ENCODE measurements at regions not wholly inside any gene's neighbourhood (a gene's known extent, or its start where the extent isn't known, plus 50 kb on each side); places are given as distances from the start of the nearest gene placed in this dataset.

DNA sequence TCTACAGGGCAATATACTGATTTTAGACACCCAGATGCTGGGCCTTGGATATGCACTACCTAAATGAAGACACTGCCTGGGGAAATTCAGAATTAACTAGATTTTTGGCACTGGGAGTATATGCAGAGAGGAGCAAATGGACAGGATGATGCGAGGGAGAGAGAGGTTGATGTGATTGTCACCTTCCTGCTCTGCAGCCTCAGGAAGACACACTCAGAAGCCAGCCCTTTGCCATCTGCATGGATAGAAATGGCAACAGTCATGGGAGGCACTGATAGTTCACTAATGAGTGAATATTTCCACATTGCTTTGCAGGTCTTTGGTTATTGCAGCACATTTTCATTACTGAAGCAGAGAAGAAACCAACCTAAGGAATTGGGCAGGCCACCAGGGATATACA, 397.2 kb upstream of the NFE2L3 start:
- TF ChIP-seq, protein P1, sequence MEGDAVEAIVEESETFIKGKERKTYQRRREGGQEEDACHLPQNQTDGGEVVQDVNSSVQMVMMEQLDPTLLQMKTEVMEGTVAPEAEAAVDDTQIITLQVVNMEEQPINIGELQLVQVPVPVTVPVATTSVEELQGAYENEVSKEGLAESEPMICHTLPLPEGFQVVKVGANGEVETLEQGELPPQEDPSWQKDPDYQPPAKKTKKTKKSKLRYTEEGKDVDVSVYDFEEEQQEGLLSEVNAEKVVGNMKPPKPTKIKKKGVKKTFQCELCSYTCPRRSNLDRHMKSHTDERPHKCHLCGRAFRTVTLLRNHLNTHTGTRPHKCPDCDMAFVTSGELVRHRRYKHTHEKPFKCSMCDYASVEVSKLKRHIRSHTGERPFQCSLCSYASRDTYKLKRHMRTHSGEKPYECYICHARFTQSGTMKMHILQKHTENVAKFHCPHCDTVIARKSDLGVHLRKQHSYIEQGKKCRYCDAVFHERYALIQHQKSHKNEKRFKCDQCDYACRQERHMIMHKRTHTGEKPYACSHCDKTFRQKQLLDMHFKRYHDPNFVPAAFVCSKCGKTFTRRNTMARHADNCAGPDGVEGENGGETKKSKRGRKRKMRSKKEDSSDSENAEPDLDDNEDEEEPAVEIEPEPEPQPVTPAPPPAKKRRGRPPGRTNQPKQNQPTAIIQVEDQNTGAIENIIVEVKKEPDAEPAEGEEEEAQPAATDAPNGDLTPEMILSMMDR (conservative IDR thresholded peaks at IDR 0.05; ENCODE audit: low read length) = no peak
- H3K4me3 ChIP-seq (ENCODE audit: low read length) = no peak overlapping the region
- no peak for DNase-seq (ENCODE audit: low read depth)

DNA sequence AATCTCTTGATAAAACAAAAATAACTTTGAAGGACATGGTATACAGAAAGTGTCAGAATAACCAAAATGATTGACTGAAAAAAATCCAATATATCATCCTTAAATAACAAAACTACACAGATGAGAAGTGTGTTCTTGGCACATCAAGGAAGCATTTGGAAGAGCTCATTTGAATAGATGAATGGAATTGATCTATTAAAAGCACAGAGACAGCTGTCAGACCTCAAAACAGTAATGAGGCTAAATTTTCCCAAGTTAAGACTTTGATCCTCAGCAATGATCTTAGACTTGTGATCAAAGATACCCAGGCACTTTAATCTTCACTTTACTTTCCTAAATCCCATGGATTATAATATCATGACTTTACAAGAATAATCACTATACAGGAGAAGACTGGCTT, 395.4 kb upstream of the NFE2L3 start:
- TF ChIP-seq, protein P1 (conservative IDR thresholded peaks at IDR 0.05; ENCODE audit: low read length) = no peak
- H3K4me3 ChIP-seq (ENCODE audit: low read length) = no peak overlapping the region
- DNase-seq (ENCODE audit: low read depth) = no peak

DNA sequence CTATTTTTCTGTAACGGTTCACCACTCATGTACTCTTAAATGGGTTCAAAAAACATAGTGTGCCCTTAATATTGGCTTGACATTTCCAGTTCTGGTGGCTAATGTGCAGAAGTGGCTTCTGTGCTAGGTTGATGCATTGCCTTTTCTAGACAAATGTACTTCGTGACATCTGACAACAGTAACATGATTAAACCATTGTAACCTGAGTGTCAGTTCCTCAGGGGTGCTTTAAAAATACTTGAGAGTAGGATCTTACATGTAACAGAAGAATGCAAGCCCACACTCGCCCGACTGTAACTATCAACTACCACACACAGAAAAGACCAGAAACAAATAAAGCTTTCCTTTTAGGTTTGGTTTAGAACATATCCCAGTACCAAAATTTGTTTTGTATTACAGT, 393.4 kb upstream of the NFE2L3 start:
- no peak overlapping the region for H3K4me3 ChIP-seq (ENCODE audit: low read length)
- TF ChIP-seq, protein P1 (conservative IDR thresholded peaks at IDR 0.05; ENCODE audit: low read length) = no peak
- DNase-seq (ENCODE audit: low read depth) = no peak

DNA sequence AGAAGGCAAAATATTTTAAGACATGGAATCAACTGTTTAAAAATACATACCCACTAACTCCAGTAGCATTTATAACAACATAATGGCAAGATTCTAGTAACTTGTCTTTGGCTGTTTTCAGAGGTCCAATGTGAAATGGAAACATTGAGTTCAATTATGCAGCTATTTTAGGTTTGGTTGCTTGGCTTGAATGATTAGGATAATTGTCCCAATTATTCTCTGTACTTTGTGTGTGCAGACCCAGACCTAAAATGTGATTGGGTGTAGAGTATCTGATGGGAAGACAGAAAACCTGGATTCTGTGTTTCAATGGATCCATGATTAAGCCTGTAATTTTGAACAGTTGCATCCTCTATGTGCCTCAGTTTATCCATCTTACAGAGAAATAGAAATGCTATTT, 392.7 kb upstream of the NFE2L3 start:
- TF ChIP-seq, protein P1 (conservative IDR thresholded peaks at IDR 0.05; ENCODE audit: low read length) = no peak
- no peak for DNase-seq (ENCODE audit: low read depth)
- no peak overlapping the region for H3K4me3 ChIP-seq (ENCODE audit: low read length)

- no peak overlapping the region for H3K4me3 ChIP-seq (ENCODE audit: low read length)
- no peak for DNase-seq (ENCODE audit: low read depth)
- TF ChIP-seq, protein P1 (conservative IDR thresholded peaks at IDR 0.05; ENCODE audit: low read length) = no peak
These were observed 392.2 kb upstream of the NFE2L3 start for GRCh38 chr7:25759748-25760147.

DNA sequence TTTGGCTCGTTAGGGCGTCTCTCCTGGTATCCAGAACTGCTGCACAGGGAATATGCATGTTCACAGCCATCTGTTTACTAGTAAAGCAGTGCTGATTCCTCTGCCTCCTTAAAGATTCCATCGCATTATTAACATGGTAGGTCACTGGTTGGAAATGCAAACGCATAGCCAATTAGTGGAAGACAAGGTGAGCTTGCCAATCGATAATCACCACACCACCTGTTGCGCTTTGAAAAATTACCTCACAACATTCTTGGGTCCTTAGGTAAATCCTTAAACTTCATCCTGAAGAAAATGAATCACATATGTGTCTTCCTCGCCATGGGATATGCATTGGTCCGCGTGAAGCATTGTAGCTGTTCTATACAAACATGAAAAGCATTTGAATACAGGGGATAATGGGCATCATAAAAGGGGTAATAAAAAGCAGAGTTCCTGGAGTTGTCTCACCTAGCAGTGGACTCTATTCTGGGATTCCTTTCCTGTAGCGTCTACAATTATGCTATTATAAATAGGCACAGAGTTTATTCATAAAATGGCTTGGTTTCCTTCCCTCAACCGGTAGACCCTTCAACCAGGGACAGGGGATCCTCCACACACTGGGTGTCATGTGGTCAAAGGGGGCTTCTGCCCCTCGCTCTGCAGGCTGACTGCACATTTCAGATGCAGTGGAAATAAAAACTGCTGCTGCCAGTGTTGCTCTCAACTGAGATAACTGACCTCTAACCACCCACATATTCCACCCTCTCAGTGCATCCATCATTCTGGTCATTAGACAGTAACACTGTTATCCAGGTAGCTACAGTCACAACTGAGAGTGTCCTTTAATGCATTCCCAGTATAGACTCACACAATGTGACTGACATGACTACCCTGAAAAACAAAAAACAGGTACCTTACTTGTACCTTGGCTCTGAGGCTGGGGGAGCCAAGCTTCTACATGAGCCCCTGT, 389.2 kb upstream of the NFE2L3 start:
- no peak overlapping the region for H3K4me3 ChIP-seq (ENCODE audit: low read length)
- TF ChIP-seq, protein P1 (conservative IDR thresholded peaks at IDR 0.05; ENCODE audit: low read length) = no peak
- no peak for DNase-seq (ENCODE audit: low read depth)

DNA sequence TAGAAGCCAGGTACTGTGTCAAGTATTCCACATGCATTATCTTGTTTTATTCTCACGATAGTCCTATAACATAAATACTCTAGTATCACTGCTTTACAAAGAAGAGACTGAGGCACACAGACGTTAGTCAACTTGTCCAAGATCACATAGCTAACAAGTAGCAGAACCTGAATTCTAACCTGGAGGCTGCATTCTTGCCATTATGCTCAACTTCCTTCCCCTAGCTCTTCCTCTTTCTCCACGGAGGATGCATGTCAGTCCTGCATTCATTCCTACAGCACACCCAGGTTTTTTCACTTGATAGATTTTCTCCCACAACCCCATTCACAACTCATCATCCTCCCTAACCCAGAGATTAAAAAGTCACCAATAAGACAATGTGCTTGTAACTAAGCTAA, 388.5 kb upstream of the NFE2L3 start:
- H3K4me3 ChIP-seq (ENCODE audit: low read length) = no peak overlapping the region
- no peak for DNase-seq (ENCODE audit: low read depth)
- TF ChIP-seq, protein P1 (conservative IDR thresholded peaks at IDR 0.05; ENCODE audit: low read length) = no peak
